ENCODE measurements at regions not wholly inside any gene's neighbourhood (a gene's known extent, or its start where the extent isn't known, plus 50 kb on each side); places are given as distances from the start of the nearest gene placed in this dataset.

DNA sequence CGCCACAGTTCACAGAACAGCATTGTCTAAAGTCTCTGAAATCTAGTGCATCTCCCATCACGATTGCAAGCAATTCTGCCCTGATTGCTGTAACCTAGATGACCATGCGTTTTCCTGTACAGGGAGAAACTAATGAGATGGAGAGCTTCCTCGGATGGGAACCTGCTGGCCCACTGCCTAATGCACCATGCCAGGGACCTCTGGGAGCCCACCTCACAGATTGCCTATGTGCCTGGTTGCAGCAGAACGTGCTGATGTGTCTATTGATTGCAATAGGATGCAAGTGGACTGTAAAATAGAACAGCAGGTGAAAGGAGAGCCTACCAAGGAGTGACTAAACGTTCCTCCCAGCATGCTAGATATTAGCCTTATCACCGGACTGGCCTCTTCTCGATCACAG, 141.0 kb upstream of the RAB12 start:
- no peak overlapping the region for H3K4me3 ChIP-seq
- intact Hi-C loops (cut with DNase I; ENCODE audit: low total_unique reads), result no loop called here
- no peak for DNase-seq
- H3K4me1 ChIP-seq, result no peaks in the 10 kb centered on the region
- no peak overlapping the region for H3K27ac ChIP-seq
- no peaks in the 10 kb centered on the region for H3K36me3 ChIP-seq
- H3K27me3 ChIP-seq, result no peaks in the 10 kb centered on the region
- H3K9me3 ChIP-seq, result no peaks in the 10 kb centered on the region
- TF ChIP-seq, protein P1, sequence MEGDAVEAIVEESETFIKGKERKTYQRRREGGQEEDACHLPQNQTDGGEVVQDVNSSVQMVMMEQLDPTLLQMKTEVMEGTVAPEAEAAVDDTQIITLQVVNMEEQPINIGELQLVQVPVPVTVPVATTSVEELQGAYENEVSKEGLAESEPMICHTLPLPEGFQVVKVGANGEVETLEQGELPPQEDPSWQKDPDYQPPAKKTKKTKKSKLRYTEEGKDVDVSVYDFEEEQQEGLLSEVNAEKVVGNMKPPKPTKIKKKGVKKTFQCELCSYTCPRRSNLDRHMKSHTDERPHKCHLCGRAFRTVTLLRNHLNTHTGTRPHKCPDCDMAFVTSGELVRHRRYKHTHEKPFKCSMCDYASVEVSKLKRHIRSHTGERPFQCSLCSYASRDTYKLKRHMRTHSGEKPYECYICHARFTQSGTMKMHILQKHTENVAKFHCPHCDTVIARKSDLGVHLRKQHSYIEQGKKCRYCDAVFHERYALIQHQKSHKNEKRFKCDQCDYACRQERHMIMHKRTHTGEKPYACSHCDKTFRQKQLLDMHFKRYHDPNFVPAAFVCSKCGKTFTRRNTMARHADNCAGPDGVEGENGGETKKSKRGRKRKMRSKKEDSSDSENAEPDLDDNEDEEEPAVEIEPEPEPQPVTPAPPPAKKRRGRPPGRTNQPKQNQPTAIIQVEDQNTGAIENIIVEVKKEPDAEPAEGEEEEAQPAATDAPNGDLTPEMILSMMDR (IDR thresholded peaks at IDR 0.05), result no peak
- no peak for TF ChIP-seq POLR2A (IDR thresholded peaks at IDR 0.05)

DNA sequence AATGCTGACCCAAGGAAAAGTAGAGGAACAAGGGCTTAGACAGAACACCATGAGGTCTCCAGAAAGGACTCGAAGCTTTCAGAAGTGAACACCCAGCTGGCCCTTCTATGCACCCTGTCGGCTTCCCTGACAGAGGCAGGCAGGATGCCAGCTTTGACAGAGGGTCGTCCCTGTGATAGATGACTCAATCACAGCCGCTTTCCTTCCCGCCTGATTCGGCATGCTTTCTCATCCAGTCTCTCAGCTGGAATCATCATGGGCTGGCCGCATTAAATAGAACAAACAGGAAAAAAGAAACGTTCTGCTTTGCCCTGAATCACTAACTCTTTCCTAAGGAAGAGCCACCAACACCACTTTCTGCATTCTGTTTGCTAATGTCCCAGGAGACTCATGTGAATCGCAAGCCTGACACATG, 140.3 kb upstream of the RAB12 start:
- Histone ChIP-seq H3K4me3 (no peak overlapping the region), H3K27ac (no peak overlapping the region), H3K36me3 (no peaks in the 10 kb centered on the region), H3K27me3 (no peaks in the 10 kb centered on the region), H3K9me3 (no peaks in the 10 kb centered on the region), H3K4me1 (no peaks in the 10 kb centered on the region)
- intact Hi-C loops (cut with DNase I; ENCODE audit: low total_unique reads), result no loop called here
- DNase-seq, result no peak
- TF ChIP-seq POLR2A (IDR thresholded peaks at IDR 0.05), result no peak
- TF ChIP-seq, protein P1 (IDR thresholded peaks at IDR 0.05), result no peak

DNA sequence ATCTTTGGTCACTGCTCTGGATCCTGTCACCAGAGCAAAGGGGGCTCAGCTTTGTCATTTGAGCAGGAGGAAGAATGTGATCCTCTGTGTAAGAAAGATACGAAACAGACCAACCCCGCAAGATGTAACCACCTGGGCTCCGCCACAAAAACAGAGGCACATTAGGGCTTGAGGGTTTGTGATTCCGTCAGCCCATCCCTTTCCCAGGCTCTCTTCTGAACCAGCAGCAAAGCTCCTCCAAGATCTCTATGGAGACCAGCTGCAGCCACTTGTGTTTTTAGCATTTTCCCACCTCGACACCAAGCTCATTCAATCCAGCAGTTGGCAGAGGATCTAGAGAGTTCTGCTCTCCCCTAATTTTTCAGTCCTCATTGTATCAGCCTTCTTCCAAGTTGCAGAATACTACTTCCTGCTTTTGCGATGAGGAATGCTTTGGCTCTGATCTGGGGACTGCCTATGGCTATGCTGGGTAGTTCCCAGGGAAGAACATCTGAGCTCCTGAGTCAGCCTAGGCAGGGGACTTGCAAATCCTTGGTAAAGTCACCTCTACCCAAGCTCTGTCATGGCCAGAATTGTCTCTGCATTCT, 139.6 kb upstream of the RAB12 start:
- Histone ChIP-seq H3K9me3 (no peaks in the 10 kb centered on the region), H3K4me3 (no peak overlapping the region), H3K27ac (no peak overlapping the region), H3K36me3 (no peaks in the 10 kb centered on the region), H3K27me3 (no peaks in the 10 kb centered on the region), H3K4me1 (no peaks in the 10 kb centered on the region)
- intact Hi-C loops (cut with DNase I; ENCODE audit: low total_unique reads), result no loop called here
- no peak for DNase-seq
- TF ChIP-seq, protein P1 (IDR thresholded peaks at IDR 0.05), result no peak

DNA sequence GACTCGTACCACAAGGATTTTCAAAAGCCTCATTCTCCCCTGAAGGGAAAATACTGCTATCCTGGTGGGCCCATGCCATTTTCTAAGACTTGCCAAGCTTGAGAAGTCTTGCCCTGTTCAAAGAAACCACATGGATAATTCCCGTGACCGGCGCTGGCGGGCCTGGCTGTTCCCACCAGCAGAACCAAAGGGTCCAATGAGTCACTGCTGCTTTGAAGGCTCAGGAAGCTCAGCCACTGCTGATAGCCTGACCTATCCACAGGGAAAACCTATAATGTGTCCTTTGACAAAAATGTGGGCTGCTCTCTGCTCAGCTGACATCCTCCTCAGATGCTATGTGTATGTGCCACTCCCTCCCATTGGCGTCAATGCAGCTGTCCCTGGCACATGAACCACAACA, 137.9 kb upstream of the RAB12 start:
- H3K27ac ChIP-seq, result no peak overlapping the region
- H3K4me3 ChIP-seq, result no peak overlapping the region
- no peaks in the 10 kb centered on the region for H3K27me3 ChIP-seq
- no peaks in the 10 kb centered on the region for H3K4me1 ChIP-seq
- H3K9me3 ChIP-seq, result no peaks in the 10 kb centered on the region
- no peak for DNase-seq
- no peaks in the 10 kb centered on the region for H3K36me3 ChIP-seq
- intact Hi-C loops (cut with DNase I; ENCODE audit: low total_unique reads), result no loop called here
- TF ChIP-seq POLR2A (IDR thresholded peaks at IDR 0.05), result no peak
- TF ChIP-seq, protein P1 (IDR thresholded peaks at IDR 0.05), result no peak

DNA sequence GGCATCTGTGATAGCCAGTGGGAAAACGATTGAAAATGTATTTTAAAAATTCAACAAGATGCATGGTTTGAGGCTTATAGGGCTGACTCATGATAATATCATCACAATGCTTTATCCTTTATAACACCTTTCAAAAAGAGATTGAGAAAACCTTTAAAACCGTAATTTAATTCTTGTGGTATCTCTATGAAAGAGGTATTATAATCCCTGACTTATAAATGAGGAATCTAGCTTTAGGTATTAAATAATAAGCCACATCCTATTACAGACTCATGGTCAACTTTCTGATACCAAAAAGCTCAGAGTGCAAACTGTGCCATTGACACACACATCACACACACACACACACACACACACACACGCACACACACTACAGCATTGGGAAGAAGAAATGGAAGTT, 134.6 kb upstream of the RAB12 start:
- no peaks in the 10 kb centered on the region for H3K9me3 ChIP-seq
- intact Hi-C loops (cut with DNase I; ENCODE audit: low total_unique reads), result no loop called here

More for the DNA sequence above, 134.6 kb upstream of the RAB12 start:
- no peaks in the 10 kb centered on the region for H3K27me3 ChIP-seq
- no peaks in the 10 kb centered on the region for H3K36me3 ChIP-seq
- TF ChIP-seq, protein P1 (IDR thresholded peaks at IDR 0.05), result no peak
- no peak for TF ChIP-seq POLR2A (IDR thresholded peaks at IDR 0.05)
- DNase-seq, result no peak
- H3K27ac ChIP-seq, result no peak overlapping the region
- no peak overlapping the region for H3K4me3 ChIP-seq
- H3K4me1 ChIP-seq, result no peaks in the 10 kb centered on the region

Measured in uterus (tissue), 3 donors.